ENCODE measurements at regions not wholly inside any gene's neighbourhood (a gene's known extent, or its start where the extent isn't known, plus 50 kb on each side); places are given as distances from the start of the nearest gene placed in this dataset.

DNA sequence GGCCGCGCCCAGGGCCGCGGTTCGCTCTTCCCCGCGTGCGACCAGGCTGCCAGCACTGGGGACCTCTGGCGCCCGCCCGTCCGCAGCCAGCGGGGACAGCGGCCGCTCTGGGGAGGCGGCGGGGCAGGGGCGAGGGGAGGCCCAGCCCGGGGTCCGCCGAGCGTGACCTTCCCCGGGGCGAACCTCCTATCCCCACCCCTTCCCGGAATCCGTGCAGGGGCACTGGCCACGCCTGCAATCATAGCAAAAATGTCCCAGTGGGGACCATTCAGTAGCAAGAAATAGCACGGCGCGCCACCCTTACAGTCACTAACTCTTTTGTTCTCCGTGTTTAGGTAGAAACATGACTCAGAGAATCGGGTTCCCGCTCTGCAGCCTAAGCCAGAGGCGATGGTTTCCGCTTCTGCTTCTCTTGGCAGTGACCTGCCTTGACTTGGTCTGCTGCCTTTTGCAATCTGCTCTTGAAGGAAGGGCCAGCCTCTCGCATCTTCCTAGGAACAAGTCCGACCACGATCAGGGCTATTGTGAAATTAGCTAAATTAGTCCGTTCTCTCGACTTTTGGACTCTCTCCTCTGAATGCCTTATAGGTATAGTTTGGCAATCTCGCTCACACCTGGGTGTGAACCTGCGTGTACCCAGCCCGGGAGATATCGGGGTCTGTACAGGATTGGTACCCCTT, 79.3 kb upstream of the ACBD5 start:
- TF ChIP-seq, protein P1, sequence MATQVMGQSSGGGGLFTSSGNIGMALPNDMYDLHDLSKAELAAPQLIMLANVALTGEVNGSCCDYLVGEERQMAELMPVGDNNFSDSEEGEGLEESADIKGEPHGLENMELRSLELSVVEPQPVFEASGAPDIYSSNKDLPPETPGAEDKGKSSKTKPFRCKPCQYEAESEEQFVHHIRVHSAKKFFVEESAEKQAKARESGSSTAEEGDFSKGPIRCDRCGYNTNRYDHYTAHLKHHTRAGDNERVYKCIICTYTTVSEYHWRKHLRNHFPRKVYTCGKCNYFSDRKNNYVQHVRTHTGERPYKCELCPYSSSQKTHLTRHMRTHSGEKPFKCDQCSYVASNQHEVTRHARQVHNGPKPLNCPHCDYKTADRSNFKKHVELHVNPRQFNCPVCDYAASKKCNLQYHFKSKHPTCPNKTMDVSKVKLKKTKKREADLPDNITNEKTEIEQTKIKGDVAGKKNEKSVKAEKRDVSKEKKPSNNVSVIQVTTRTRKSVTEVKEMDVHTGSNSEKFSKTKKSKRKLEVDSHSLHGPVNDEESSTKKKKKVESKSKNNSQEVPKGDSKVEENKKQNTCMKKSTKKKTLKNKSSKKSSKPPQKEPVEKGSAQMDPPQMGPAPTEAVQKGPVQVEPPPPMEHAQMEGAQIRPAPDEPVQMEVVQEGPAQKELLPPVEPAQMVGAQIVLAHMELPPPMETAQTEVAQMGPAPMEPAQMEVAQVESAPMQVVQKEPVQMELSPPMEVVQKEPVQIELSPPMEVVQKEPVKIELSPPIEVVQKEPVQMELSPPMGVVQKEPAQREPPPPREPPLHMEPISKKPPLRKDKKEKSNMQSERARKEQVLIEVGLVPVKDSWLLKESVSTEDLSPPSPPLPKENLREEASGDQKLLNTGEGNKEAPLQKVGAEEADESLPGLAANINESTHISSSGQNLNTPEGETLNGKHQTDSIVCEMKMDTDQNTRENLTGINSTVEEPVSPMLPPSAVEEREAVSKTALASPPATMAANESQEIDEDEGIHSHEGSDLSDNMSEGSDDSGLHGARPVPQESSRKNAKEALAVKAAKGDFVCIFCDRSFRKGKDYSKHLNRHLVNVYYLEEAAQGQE (IDR thresholded peaks at IDR 0.05; ENCODE audit: insufficient read depth in 1 of 2, low read depth in 2 of 2, low read length in 1 of 2), result no peak
- TF ChIP-seq TCF7L2 (IDR thresholded peaks at IDR 0.05; ENCODE audit: low read depth, low read length), result no peak
- TF ChIP-seq, protein P2, sequence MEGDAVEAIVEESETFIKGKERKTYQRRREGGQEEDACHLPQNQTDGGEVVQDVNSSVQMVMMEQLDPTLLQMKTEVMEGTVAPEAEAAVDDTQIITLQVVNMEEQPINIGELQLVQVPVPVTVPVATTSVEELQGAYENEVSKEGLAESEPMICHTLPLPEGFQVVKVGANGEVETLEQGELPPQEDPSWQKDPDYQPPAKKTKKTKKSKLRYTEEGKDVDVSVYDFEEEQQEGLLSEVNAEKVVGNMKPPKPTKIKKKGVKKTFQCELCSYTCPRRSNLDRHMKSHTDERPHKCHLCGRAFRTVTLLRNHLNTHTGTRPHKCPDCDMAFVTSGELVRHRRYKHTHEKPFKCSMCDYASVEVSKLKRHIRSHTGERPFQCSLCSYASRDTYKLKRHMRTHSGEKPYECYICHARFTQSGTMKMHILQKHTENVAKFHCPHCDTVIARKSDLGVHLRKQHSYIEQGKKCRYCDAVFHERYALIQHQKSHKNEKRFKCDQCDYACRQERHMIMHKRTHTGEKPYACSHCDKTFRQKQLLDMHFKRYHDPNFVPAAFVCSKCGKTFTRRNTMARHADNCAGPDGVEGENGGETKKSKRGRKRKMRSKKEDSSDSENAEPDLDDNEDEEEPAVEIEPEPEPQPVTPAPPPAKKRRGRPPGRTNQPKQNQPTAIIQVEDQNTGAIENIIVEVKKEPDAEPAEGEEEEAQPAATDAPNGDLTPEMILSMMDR (IDR thresholded peaks at IDR 0.05), result no peak
- no peak for TF ChIP-seq POLR2AphosphoS5 (IDR thresholded peaks at IDR 0.05; ENCODE audit: low read depth, low read length)
